HAP-1 (cell line): ENCODE measurements at regions not wholly inside any gene's neighbourhood (a gene's known extent, or its start where the extent isn't known, plus 50 kb on each side); places are given as distances from the start of the nearest gene placed in this dataset.
"Not testable (repeated sequence)": the region's sequence is repeated elsewhere in the genome, so short reads cannot be mapped to it uniquely, and the experiment has no call there.

ENCODE experiments used
- DNase-seq, 2 experiments: peaks; one replicate each; pipeline ENCODE4 v3.0.0-alpha.2; 2016 to 2020; ENCODE audit warnings: low spot score in 2 of 2
- H3K27me3 ChIP-seq: fragments of 250-450 bp; sonication (Bioruptor Pico); 2 replicates; pipeline ENCODE4 v1.5.1; 2020; ENCODE audit warnings: low read depth, mild to moderate bottlenecking, moderate library complexity
- H3K36me3 ChIP-seq: fragments of 250-450 bp; sonication (Bioruptor Pico); replicated peaks from 2 replicates; pipeline ENCODE4 v1.5.1; 2020; ENCODE audit warnings: mild to moderate bottlenecking
- H3K4me1 ChIP-seq: fragments of 250-450 bp; sonication (Bioruptor Pico); 2 replicates; pipeline ENCODE4 v1.5.1; 2020; ENCODE audit warnings: mild to moderate bottlenecking
- H3K4me3 ChIP-seq: fragments of 250-450 bp; sonication (Bioruptor Pico); 2 replicates; pipeline ENCODE4 v1.5.1; 2020; ENCODE audit warnings: mild to moderate bottlenecking, moderate library complexity
- H3K9me3 ChIP-seq: fragments of 250-450 bp; sonication (Bioruptor Pico); 2 replicates; pipeline ENCODE4 v1.5.1; 2020; ENCODE audit warnings: mild to moderate bottlenecking, moderate library complexity
- in situ Hi-C: fragments of 300-500 bp; cut with MboI; formaldehyde crosslinking; loops from 3 replicates; pipeline ENCODE4 v1.14.3; 2020; ENCODE audit warnings: low sequenced_read_pairs, inconsistent platforms, mixed read lengths

GRCh38 chr16:10290467-10291105 lies 95.3 kb upstream of the ATF7IP2 start:
- in situ Hi-C loops, DNase-seq, H3K9me3 ChIP-seq, H3K36me3 ChIP-seq, H3K4me3 ChIP-seq, H3K4me1 ChIP-seq, H3K27me3 ChIP-seq: not testable (repeated sequence)

DNA sequence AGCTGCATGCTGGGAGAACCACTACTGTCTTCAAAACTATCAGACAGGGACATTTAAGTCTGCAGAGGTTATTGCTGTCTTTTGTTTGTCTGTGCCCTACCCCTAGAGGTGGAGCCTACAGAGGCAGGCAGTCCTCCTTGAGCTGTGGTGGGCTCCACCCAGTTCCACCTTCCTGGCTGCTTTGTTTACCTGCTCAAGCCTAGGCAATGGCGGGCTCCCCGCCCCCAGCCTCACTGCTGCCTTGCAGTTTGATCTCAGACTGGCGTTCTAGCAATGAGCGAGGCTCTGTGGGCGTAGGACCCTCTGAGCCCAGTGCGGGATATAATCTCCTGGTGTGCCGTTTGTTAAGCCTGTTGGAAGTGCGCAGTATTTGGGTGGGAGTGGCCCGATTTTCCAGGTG lies 93.7 kb upstream of the ATF7IP2 start:
- H3K9me3 ChIP-seq, in situ Hi-C loops, H3K36me3 ChIP-seq, H3K4me3 ChIP-seq, H3K27me3 ChIP-seq, DNase-seq, H3K4me1 ChIP-seq: not testable (repeated sequence)

- DNase-seq, H3K4me3 ChIP-seq, in situ Hi-C loops, H3K27me3 ChIP-seq, H3K4me1 ChIP-seq, H3K9me3 ChIP-seq, H3K36me3 ChIP-seq: not testable (repeated sequence)
Measured at GRCh38 chr16:10292976-10293375, 92.9 kb upstream of the ATF7IP2 start.

- H3K4me3 ChIP-seq, DNase-seq, H3K27me3 ChIP-seq, H3K36me3 ChIP-seq, H3K9me3 ChIP-seq, in situ Hi-C loops, H3K4me1 ChIP-seq: not testable (repeated sequence)
Measured at GRCh38 chr16:10294153-10294552, 91.7 kb upstream of the ATF7IP2 start.

- Histone ChIP-seq H3K36me3 (no peaks in the 10 kb centered on the region), H3K27me3 (no peaks in the 10 kb centered on the region), H3K9me3 (no peaks in the 10 kb centered on the region), H3K4me3 (no peak overlapping the region), H3K4me1 (no peaks in the 10 kb centered on the region)
- no peak for DNase-seq
- in situ Hi-C loops, result no loop called here
Measured at GRCh38 chr16:10296956-10297340, 88.9 kb upstream of the ATF7IP2 start.

DNA sequence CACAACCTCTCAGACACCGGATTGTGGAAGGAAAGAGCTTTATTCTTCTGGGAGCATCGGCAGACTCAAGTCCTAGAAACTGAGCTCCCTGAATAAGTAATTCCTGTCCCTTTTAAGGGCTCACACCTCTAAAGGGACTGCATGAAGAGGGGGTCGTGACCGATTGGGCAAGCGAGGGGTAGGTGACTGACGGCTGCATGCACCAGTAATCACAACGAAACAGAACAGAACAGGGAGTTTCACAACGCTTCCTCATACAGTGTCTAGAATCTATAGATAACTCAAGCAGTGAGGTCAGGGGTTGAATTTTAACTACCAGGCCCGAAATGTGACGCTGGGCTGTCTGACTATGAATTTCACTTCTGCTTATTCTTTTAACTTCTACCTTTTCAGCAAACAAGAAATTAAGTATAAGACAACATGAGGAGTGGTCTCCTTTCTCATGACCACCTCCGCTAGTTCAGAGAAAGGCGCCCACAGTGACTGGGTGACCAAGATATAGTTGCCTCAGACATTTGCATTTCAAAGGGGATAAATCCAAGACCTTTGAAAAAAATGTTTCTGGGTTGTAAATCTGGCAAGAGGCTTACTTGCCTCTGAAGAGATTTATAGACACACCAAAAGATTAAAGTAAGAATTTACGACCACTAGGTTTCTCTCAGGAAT lies 88.4 kb upstream of the ATF7IP2 start:
- H3K36me3 ChIP-seq, result no peaks in the 10 kb centered on the region
- H3K4me3 ChIP-seq, result no peak overlapping the region
- H3K9me3 ChIP-seq, result no peaks in the 10 kb centered on the region
- no peaks in the 10 kb centered on the region for H3K27me3 ChIP-seq
- no peaks in the 10 kb centered on the region for H3K4me1 ChIP-seq
- DNase-seq, result peak; percentile 14 to 76
- in situ Hi-C loops, result no loop called here

- Histone ChIP-seq H3K36me3 (no peaks in the 10 kb centered on the region), H3K27me3 (no peaks in the 10 kb centered on the region), H3K9me3 (no peaks in the 10 kb centered on the region), H3K4me3 (no peak overlapping the region), H3K4me1 (no peaks in the 10 kb centered on the region)
- DNase-seq, result no peak
- in situ Hi-C loops, result no loop called here
Measured at GRCh38 chr16:10300905-10301304, 85.0 kb upstream of the ATF7IP2 start.

GRCh38 chr16:10301547-10301946 lies 84.3 kb upstream of the ATF7IP2 start:
- H3K27me3 ChIP-seq, H3K9me3 ChIP-seq, H3K4me1 ChIP-seq, H3K4me3 ChIP-seq, in situ Hi-C loops, H3K36me3 ChIP-seq, DNase-seq: not testable (repeated sequence)

GRCh38 chr16:10305912-10306311 lies 79.9 kb upstream of the ATF7IP2 start:
- H3K27me3 ChIP-seq, result no peaks in the 10 kb centered on the region
- H3K9me3 ChIP-seq, result no peaks in the 10 kb centered on the region
- in situ Hi-C loops, result no loop called here
- no peak for DNase-seq
- no peaks in the 10 kb centered on the region for H3K36me3 ChIP-seq
- no peak overlapping the region for H3K4me3 ChIP-seq
- H3K4me1 ChIP-seq, result no peaks in the 10 kb centered on the region

DNA sequence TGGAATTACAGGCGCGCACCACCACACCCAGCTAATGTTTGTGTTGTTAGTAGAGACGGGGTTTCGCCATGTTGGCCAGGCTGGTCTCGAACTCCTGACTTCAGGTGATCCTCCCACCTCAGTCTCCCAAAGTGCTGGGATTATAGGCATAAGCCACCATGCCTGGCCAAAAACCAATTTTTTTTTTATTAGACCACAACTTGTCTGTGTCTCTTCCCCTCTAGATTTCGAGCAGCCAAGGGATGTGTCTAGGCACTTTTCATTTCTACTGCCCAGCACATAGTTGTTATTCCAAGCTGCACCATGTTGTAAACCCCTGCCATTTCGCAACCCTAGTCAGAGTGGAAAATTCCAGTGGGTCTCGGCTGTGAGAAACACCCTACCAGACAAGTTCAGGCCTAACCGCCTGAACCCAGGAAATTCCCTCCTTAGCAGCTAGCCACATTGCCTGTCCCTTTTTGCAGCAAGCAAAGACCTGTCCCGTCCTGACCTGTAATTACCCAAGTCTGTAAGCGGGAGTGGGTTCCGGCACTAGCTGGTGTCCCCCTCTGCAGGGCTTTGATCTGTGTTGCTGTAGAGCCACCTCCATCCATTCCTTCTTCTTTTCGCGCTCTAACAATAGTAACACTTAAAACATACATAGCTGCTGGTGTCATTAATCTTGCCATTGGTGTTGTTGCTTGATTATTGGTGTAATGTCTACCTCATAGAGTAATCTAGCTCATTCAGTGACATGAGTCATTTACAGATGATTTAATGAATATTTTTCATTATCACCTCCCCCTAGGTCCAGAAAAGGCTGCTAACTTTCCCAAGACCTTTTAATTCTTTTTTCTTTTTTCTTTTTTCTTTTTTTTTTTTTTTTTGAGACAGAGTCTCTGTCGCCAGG lies 77.3 kb upstream of the ATF7IP2 start:
- in situ Hi-C loops, result no loop called here

DNA sequence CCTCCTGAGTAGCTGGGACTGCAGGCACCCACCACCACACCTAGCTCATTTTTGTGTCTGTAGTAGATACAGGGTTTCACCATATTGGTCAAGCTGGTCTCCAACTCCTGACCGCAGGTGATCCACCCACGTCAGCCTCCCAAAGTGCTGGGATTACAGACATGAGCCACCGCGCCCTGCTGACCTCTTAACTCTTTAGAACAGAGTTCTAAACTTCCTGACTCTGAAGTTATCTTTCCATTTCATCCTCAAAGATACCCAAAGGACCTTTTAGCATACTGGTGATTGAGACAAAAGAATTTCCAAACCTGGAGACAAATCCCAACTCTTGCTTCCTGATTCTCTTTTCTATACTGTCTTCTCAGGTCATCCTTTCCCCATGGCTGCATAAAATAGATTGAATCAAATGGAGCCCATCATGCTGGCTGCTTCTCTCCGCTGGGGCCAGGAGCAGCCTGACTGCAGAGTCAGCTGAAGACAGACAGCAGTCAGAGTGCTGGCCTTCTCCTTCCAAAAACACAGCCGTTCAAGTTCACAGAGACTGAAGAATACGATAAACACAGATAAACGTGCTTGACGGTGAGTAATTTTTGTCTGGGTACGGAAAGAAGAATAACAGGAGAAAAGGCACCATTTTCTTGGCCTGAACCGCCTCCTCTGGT lies 76.5 kb upstream of the ATF7IP2 start:
- Histone ChIP-seq H3K4me3 (no peak overlapping the region), H3K9me3 (no peaks in the 10 kb centered on the region), H3K27me3 (no peaks in the 10 kb centered on the region), H3K4me1 (no peaks in the 10 kb centered on the region), H3K36me3 (no peaks in the 10 kb centered on the region)
- no peak for DNase-seq
- in situ Hi-C loops, result no loop called here

More for the DNA sequence above, 77.3 kb upstream of the ATF7IP2 start:
- Histone ChIP-seq H3K9me3 (no peaks in the 10 kb centered on the region), H3K4me3 (no peak overlapping the region), H3K36me3 (no peaks in the 10 kb centered on the region), H3K27me3 (no peaks in the 10 kb centered on the region), H3K4me1 (no peaks in the 10 kb centered on the region)
- DNase-seq, result no peak

- H3K9me3 ChIP-seq, result no peaks in the 10 kb centered on the region
- DNase-seq, result no peak
- in situ Hi-C loops, result no loop called here
- no peak overlapping the region for H3K4me3 ChIP-seq
- H3K36me3 ChIP-seq, result no peaks in the 10 kb centered on the region
- H3K4me1 ChIP-seq, result no peaks in the 10 kb centered on the region
- H3K27me3 ChIP-seq, result no peaks in the 10 kb centered on the region
Measured at GRCh38 chr16:10312008-10312407, 73.9 kb upstream of the ATF7IP2 start.

GRCh38 chr16:10312784-10313724 lies 72.8 kb upstream of the ATF7IP2 start:
- no peak for DNase-seq
- in situ Hi-C loops, result no loop called here
- H3K9me3 ChIP-seq, result no peaks in the 10 kb centered on the region
- H3K36me3 ChIP-seq, result no peaks in the 10 kb centered on the region
- H3K4me3 ChIP-seq, result no peak overlapping the region
- no peaks in the 10 kb centered on the region for H3K27me3 ChIP-seq
- no peaks in the 10 kb centered on the region for H3K4me1 ChIP-seq
